ENCODE measurements at regions not wholly inside any gene's neighbourhood (a gene's known extent, or its start where the extent isn't known, plus 50 kb on each side); places are given as distances from the start of the nearest gene placed in this dataset.
A peak's percentile ranks its signal among the peaks of the same experiment; 100 is the strongest.

- TF ChIP-seq, protein P1, sequence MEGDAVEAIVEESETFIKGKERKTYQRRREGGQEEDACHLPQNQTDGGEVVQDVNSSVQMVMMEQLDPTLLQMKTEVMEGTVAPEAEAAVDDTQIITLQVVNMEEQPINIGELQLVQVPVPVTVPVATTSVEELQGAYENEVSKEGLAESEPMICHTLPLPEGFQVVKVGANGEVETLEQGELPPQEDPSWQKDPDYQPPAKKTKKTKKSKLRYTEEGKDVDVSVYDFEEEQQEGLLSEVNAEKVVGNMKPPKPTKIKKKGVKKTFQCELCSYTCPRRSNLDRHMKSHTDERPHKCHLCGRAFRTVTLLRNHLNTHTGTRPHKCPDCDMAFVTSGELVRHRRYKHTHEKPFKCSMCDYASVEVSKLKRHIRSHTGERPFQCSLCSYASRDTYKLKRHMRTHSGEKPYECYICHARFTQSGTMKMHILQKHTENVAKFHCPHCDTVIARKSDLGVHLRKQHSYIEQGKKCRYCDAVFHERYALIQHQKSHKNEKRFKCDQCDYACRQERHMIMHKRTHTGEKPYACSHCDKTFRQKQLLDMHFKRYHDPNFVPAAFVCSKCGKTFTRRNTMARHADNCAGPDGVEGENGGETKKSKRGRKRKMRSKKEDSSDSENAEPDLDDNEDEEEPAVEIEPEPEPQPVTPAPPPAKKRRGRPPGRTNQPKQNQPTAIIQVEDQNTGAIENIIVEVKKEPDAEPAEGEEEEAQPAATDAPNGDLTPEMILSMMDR (IDR thresholded peaks at IDR 0.05; ENCODE audit: low read depth, low read length), result no peak
- H3K36me3 ChIP-seq, result no peaks in the 10 kb centered on the region
- H3K27me3 ChIP-seq (ENCODE audit: insufficient read depth, low read depth, severe bottlenecking), result no peaks in the 10 kb centered on the region
- H3K4me3 ChIP-seq (ENCODE audit: low read depth, low read length), result no peak overlapping the region
- no peaks in the 10 kb centered on the region for H3K9me3 ChIP-seq (ENCODE audit: severe bottlenecking)
- no peak overlapping the region for H3K27ac ChIP-seq
- no peak for DNase-seq
Observed at GRCh38 chr16:54655121-54655590, 275.5 kb upstream of the IRX5 start.

- Histone ChIP-seq H3K36me3 (no peaks in the 10 kb centered on the region), H3K4me3 (ENCODE audit: low read depth, low read length) (no peak overlapping the region), H3K27ac (no peak overlapping the region), H3K9me3 (ENCODE audit: severe bottlenecking) (no peaks in the 10 kb centered on the region), H3K27me3 (ENCODE audit: insufficient read depth, low read depth, severe bottlenecking) (no peaks in the 10 kb centered on the region)
- peak; percentile 10 for DNase-seq
- TF ChIP-seq, protein P1 (IDR thresholded peaks at IDR 0.05; ENCODE audit: low read depth, low read length), result no peak
Observed at GRCh38 chr16:54654429-54654828, 276.2 kb upstream of the IRX5 start.

- TF ChIP-seq, protein P1 (IDR thresholded peaks at IDR 0.05; ENCODE audit: low read depth, low read length), result no peak
- no peak for DNase-seq
- Histone ChIP-seq H3K4me3 (ENCODE audit: low read depth, low read length) (no peak overlapping the region), H3K27ac (no peak overlapping the region), H3K9me3 (ENCODE audit: severe bottlenecking) (no peaks in the 10 kb centered on the region), H3K36me3 (no peaks in the 10 kb centered on the region), H3K27me3 (ENCODE audit: insufficient read depth, low read depth, severe bottlenecking) (no peaks in the 10 kb centered on the region)
Observed at GRCh38 chr16:54652201-54652770, 278.4 kb upstream of the IRX5 start.

DNA sequence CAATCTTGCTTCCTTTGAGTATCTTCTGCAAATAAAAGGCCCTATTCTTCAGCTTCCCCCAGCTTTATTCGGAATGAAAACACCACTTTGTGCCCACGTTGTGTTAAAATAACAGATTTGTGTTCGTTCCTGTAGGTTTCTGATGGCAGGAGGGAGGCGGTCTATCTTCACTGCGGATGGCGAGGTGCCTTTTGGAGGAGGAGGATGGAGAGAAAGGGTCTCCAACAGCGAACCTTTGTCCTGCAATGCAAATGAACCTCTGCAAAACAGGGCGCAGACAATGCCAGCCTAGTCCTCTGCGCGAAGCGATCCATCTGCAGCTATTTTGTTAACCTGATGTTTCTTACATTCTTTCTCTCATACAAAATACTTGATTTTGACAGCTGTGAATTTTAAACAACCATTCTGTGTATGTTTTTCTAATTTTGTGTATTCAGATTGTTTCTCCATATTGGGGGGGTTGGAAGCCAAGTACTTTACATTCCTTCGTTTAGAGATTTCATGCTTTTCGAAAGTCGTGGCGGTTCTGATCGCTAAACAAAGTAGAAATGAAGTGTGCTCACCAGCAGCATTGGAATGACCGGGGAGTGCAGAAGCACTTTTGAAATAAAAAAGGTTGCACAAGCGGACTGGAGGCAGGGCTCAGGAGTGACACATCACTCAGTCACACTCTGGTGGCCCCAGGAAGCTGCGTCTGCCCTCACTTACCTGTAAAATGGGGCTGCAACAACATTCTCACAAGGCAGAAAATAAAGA lies 279.0 kb upstream of the IRX5 start:
- H3K36me3 ChIP-seq, result no peaks in the 10 kb centered on the region
- H3K27ac ChIP-seq, result no peak overlapping the region
- H3K9me3 ChIP-seq (ENCODE audit: severe bottlenecking), result no peaks in the 10 kb centered on the region
- DNase-seq, result no peak
- H3K4me3 ChIP-seq (ENCODE audit: low read depth, low read length), result no peak overlapping the region
- H3K27me3 ChIP-seq (ENCODE audit: insufficient read depth, low read depth, severe bottlenecking), result no peaks in the 10 kb centered on the region
- TF ChIP-seq, protein P1 (IDR thresholded peaks at IDR 0.05; ENCODE audit: low read depth, low read length), result no peak

- no peak overlapping the region for H3K4me3 ChIP-seq (ENCODE audit: low read depth, low read length)
- H3K27me3 ChIP-seq (ENCODE audit: insufficient read depth, low read depth, severe bottlenecking), result no peaks in the 10 kb centered on the region
- H3K27ac ChIP-seq, result no peak overlapping the region
- TF ChIP-seq, protein P1 (IDR thresholded peaks at IDR 0.05; ENCODE audit: low read depth, low read length), result no peak
- DNase-seq, result peak; percentile 32
- no peaks in the 10 kb centered on the region for H3K9me3 ChIP-seq (ENCODE audit: severe bottlenecking)
- no peaks in the 10 kb centered on the region for H3K36me3 ChIP-seq
Observed at GRCh38 chr16:54649876-54650275, 280.8 kb upstream of the IRX5 start.
